Stomach smooth muscle (tissue), 2 donors: ENCODE measurements at regions not wholly inside any gene's neighbourhood (a gene's known extent, or its start where the extent isn't known, plus 50 kb on each side); places are given as distances from the start of the nearest gene placed in this dataset.

Source experiments
- H3K27ac ChIP-seq: one replicate; pipeline ENCODE4 v1.7.0; 2013; ENCODE audit warnings: mild to moderate bottlenecking, low read length, inconsistent platforms
- H3K27me3 ChIP-seq, 2 donors: one replicate each; pipeline ENCODE4 v1.7.0; 2013; ENCODE audit warnings: low read length in 2 of 2; ENCODE audit not compliant: insufficient read depth in 2 of 2, control insufficient read depth in 1 of 2
- H3K36me3 ChIP-seq, 2 donors: one replicate each; pipeline ENCODE4 v1.7.0; 2013; ENCODE audit warnings: low read length in 2 of 2; ENCODE audit not compliant: control insufficient read depth in 2 of 2, insufficient read depth in 2 of 2
- H3K4me1 ChIP-seq: one replicate; pipeline ENCODE4 v1.7.0; 2013; ENCODE audit warnings: low read length; ENCODE audit not compliant: control insufficient read depth, insufficient read depth
- H3K4me3 ChIP-seq, 2 donors: one replicate each; pipeline ENCODE4 v1.7.0; 2013; ENCODE audit warnings: low read length in 2 of 2
- H3K9ac ChIP-seq, 2 donors: one replicate each; pipeline ENCODE4 v1.7.0; 2013; ENCODE audit warnings: low read length in 2 of 2, mild to moderate bottlenecking in 1 of 2
- H3K9me3 ChIP-seq, 2 donors: one replicate each; pipeline ENCODE4 v1.7.0; 2013; ENCODE audit warnings: low read length in 2 of 2; ENCODE audit not compliant: control insufficient read depth in 2 of 2
- donor health status: healthy.
- donor health status: Pancreatic carcinoma.

GRCh38 chr17:70624211-70624610, 454.9 kb downstream of the KCNJ2 start:
- Histone ChIP-seq H3K9ac (no peak overlapping the region), H3K27ac (no peak overlapping the region), H3K4me1 (no peaks in the 10 kb centered on the region), H3K4me3 (no peak overlapping the region), H3K9me3 (no peaks in the 10 kb centered on the region), H3K36me3 (no peaks in the 10 kb centered on the region), H3K27me3 (no peaks in the 10 kb centered on the region)

DNA sequence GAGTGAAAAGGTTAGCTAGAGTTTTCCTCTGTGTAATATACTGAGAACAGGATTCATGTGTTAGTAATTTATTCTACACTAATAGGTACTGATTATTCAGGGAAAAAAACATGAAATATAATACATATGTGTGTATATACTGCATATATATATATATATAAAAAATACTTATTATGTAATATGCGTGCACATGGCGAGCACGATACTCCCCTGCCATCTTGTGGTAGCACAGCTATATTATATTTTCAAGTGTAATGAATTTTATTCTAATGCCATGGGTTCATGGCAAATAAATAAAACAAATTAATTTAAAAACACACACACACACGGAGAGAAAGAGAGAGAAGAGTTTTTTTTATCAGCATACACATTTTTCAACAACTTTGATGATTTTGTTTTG, 460.6 kb downstream of the KCNJ2 start:
- no peak overlapping the region for H3K27ac ChIP-seq
- no peaks in the 10 kb centered on the region for H3K4me1 ChIP-seq
- H3K9me3 ChIP-seq = no peaks in the 10 kb centered on the region
- H3K9ac ChIP-seq = no peak overlapping the region
- H3K27me3 ChIP-seq = no peaks in the 10 kb centered on the region
- H3K4me3 ChIP-seq = no peak overlapping the region
- H3K36me3 ChIP-seq = no peaks in the 10 kb centered on the region

- Histone ChIP-seq H3K36me3 (no peaks in the 10 kb centered on the region), H3K4me1 (no peaks in the 10 kb centered on the region), H3K4me3 (no peak overlapping the region), H3K27me3 (no peaks in the 10 kb centered on the region), H3K9me3 (no peaks in the 10 kb centered on the region), H3K9ac (no peak overlapping the region), H3K27ac (no peak overlapping the region)
Observed at GRCh38 chr17:70636517-70637133, 467.3 kb downstream of the KCNJ2 start.

- Histone ChIP-seq H3K4me3 (no peak overlapping the region), H3K4me1 (no peaks in the 10 kb centered on the region), H3K9me3 (peaks cover 0 to 3% of the 10 kb centered on the region in 2 donors), H3K36me3 (no peaks in the 10 kb centered on the region), H3K27ac (no peak overlapping the region), H3K9ac (no peak overlapping the region), H3K27me3 (no peaks in the 10 kb centered on the region)
Observed at GRCh38 chr17:70642059-70642458, 472.7 kb downstream of the KCNJ2 start.

- no peaks in the 10 kb centered on the region for H3K4me1 ChIP-seq
- peaks cover 0 to 3% of the 10 kb centered on the region in 2 donors for H3K9me3 ChIP-seq
- no peak overlapping the region for H3K27ac ChIP-seq
- no peaks in the 10 kb centered on the region for H3K27me3 ChIP-seq
- H3K4me3 ChIP-seq = no peak overlapping the region
- H3K36me3 ChIP-seq = no peaks in the 10 kb centered on the region
- H3K9ac ChIP-seq = no peak overlapping the region
Observed at GRCh38 chr17:70644096-70644495, 474.8 kb downstream of the KCNJ2 start.

GRCh38 chr17:70646673-70647072, 477.3 kb downstream of the KCNJ2 start:
- Histone ChIP-seq H3K9ac (no peak overlapping the region), H3K9me3 (peaks cover 0 to 3% of the 10 kb centered on the region in 2 donors), H3K27ac (no peak overlapping the region), H3K4me1 (no peaks in the 10 kb centered on the region), H3K27me3 (no peaks in the 10 kb centered on the region), H3K4me3 (no peak overlapping the region), H3K36me3 (no peaks in the 10 kb centered on the region)

GRCh38 chr17:70648166-70648565, 478.8 kb downstream of the KCNJ2 start:
- Histone ChIP-seq H3K4me3 (no peak overlapping the region), H3K36me3 (no peaks in the 10 kb centered on the region), H3K9ac (no peak overlapping the region), H3K9me3 (peaks cover 0 to 3% of the 10 kb centered on the region in 2 donors), H3K4me1 (no peaks in the 10 kb centered on the region), H3K27me3 (no peaks in the 10 kb centered on the region), H3K27ac (no peak overlapping the region)

DNA sequence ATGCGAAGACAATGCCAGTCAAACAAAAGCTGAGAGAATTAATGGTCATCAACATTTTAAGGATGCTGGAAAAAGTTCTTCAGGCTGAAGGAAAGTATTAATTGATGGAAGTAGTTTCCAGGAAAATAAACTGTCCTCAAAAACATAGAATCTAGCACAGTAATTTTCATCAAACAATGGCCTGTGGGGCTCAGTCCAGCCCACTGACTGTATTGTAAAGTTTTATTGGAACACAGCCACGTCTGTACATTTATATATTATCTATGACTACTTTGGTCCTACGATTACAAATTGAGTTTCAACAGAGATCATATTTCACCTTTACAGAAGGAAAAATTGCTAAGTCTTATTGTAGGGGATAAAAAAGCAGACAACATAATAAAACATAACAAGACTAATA, 484.5 kb downstream of the KCNJ2 start:
- H3K4me3 ChIP-seq = no peak overlapping the region
- H3K4me1 ChIP-seq = no peaks in the 10 kb centered on the region
- H3K9ac ChIP-seq = no peak overlapping the region

GRCh38 chr17:70654706-70655105, 485.4 kb downstream of the KCNJ2 start:
- H3K4me1 ChIP-seq = no peaks in the 10 kb centered on the region
- no peaks in the 10 kb centered on the region for H3K9me3 ChIP-seq
- no peak overlapping the region for H3K4me3 ChIP-seq
- no peak overlapping the region for H3K27ac ChIP-seq
- H3K36me3 ChIP-seq = no peaks in the 10 kb centered on the region
- H3K27me3 ChIP-seq = no peaks in the 10 kb centered on the region
- no peak overlapping the region for H3K9ac ChIP-seq

More for the DNA sequence above, 484.5 kb downstream of the KCNJ2 start:
- Histone ChIP-seq H3K9me3 (no peaks in the 10 kb centered on the region), H3K27ac (no peak overlapping the region), H3K36me3 (no peaks in the 10 kb centered on the region), H3K27me3 (no peaks in the 10 kb centered on the region)

DNA sequence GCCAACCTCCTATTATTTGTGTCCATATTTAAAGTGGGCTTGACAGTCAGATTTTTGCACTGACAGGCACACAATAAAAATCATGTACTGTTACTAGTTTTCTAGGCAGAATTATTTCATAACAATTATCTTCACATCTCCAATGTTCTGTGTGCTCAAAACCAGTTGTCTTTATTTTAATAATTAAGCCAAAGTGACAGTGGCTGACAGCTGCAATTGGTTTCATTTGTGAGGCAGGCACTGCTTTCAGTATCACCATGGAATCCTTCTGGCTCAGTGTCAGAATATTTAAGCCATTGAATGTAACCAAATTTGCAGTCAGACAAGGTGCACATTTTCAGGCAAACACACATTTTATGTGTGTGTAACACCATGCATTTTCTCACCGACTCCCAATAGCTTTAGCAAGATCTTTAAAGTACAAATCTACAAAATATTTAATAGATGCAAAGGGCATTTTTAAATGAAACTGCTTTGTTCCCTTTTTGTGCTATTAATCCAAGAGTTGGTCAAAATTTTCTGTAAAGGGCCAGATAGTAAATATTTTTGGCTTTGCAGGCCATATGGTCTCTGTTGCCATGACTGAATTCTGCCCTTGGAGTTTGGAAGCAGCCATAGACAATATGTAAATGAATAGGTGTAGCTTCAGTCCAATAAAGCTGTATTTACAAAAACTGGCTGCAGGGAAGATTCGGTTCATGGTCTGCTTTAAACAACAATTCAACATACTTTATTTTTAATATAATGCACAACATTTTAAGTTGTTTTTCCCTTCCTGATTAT, 486.0 kb downstream of the KCNJ2 start:
- Histone ChIP-seq H3K27me3 (no peaks in the 10 kb centered on the region), H3K27ac (no peak overlapping the region), H3K4me1 (no peaks in the 10 kb centered on the region), H3K9ac (no peak overlapping the region), H3K9me3 (no peaks in the 10 kb centered on the region), H3K36me3 (no peaks in the 10 kb centered on the region), H3K4me3 (no peak overlapping the region)

- no peaks in the 10 kb centered on the region for H3K27me3 ChIP-seq
- H3K27ac ChIP-seq = no peak overlapping the region
- H3K4me1 ChIP-seq = no peaks in the 10 kb centered on the region
- H3K4me3 ChIP-seq = no peak overlapping the region
- H3K36me3 ChIP-seq = no peaks in the 10 kb centered on the region
- H3K9ac ChIP-seq = no peak overlapping the region
- H3K9me3 ChIP-seq = no peaks in the 10 kb centered on the region
Observed at GRCh38 chr17:70658317-70658716, 489.0 kb downstream of the KCNJ2 start.
